Body of pancreas (tissue), 4 donors: ENCODE measurements at regions not wholly inside any gene's neighbourhood (a gene's known extent, or its start where the extent isn't known, plus 50 kb on each side); places are given as distances from the start of the nearest gene placed in this dataset.

Source experiments
- ATAC-seq: fragments of 150-250 bp; one replicate; pipeline ENCODE4 v1.9.1; 2016
- DNase-seq, 4 donors: peaks; one replicate each; pipeline ENCODE4 v3.0.0-alpha.2; 2019
- H3K27ac ChIP-seq, 4 donors: fragments of 200-600 bp; sonication (generic); 1 replicate in 3 of 4; 2 replicates in 1 of 4; pipeline versions ENCODE4 v1.5.1 to v1.6.1; 2016 to 2019; ENCODE audit warnings: mild to moderate bottlenecking in 1 of 4, mixed read lengths in 1 of 4, moderate library complexity in 1 of 4
- H3K27me3 ChIP-seq, 2 donors: fragments of 200-600 bp; sonication (generic); one replicate each; pipeline ENCODE4 v1.6.0; 2016; ENCODE audit warnings: mild to moderate bottlenecking in 1 of 2
- H3K36me3 ChIP-seq, 2 donors: fragments of 200-600 bp; sonication (generic); replicated peaks in 1 of 2; 2 replicates each; pipeline ENCODE4 v1.5.1; 2016; ENCODE audit warnings: low read depth in 2 of 2; ENCODE audit not compliant: insufficient read depth in 1 of 2
- H3K4me1 ChIP-seq: fragments of 200-600 bp; sonication (generic); one replicate; pipeline ENCODE4 v1.6.0; 2016
- H3K4me3 ChIP-seq, 2 donors: fragments of 200-600 bp; sonication (generic); 1 replicate in 1 of 2; 2 replicates in 1 of 2; pipeline ENCODE4 v1.5.1; 2016 to 2019
- H3K9me3 ChIP-seq, 3 donors: fragments of 200-600 bp; sonication (generic); 1 replicate in 2 of 3; 2 replicates in 1 of 3; pipeline ENCODE4 v1.5.1; 2016
- POLR2A ChIP-seq, 3 donors: fragments of 450-650 bp; IDR thresholded peaks; one replicate each; pipeline ENCODE4 v1.6.1; 2016; ENCODE audit warnings: antibody characterized with exemption in 3 of 3, mild to moderate bottlenecking in 2 of 3
- WGBS, 2 donors: methylation state at CpG; one replicate each; pipeline ENCODE4 v1.1.5; 2017; 5-methylcytosine and 5-hydroxymethylcytosine counted together
- intact Hi-C: fragments of 100-400 bp; cut with DNase I; formaldehyde crosslinking; loops from one replicate; pipeline ENCODE4 v1.15.1; 2023
- TF ChIP-seq, protein P1 (sequence below), 7 experiments: fragments of 450-650 bp in 4 of 7; fragments of 200-600 bp in 3 of 7; sonication (generic) in 3 of 7; IDR thresholded peaks; one replicate each; pipeline ENCODE4 v1.5.1; 2016 to 2019; ENCODE audit warnings: antibody characterized with exemption in 7 of 7

- H3K27ac ChIP-seq = no peak overlapping the region
- intact Hi-C loops = loop anchor here (10.0 kb wide), 1 partner anchor 281 kb away; no protein-coding TSS in a partner anchor
- no peak overlapping the region for H3K4me3 ChIP-seq
- H3K27me3 ChIP-seq = no peaks in the 10 kb centered on the region
- no peaks in the 10 kb centered on the region for H3K4me1 ChIP-seq
- WGBS, 2 donors = 70 to 71% methylated on average over 8 of the region's 8 CpGs
- ATAC-seq = no peak
- H3K9me3 ChIP-seq = no peaks in the 10 kb centered on the region
- H3K36me3 ChIP-seq = no peaks in the 10 kb centered on the region
- no peak for DNase-seq
- TF ChIP-seq, protein P1, sequence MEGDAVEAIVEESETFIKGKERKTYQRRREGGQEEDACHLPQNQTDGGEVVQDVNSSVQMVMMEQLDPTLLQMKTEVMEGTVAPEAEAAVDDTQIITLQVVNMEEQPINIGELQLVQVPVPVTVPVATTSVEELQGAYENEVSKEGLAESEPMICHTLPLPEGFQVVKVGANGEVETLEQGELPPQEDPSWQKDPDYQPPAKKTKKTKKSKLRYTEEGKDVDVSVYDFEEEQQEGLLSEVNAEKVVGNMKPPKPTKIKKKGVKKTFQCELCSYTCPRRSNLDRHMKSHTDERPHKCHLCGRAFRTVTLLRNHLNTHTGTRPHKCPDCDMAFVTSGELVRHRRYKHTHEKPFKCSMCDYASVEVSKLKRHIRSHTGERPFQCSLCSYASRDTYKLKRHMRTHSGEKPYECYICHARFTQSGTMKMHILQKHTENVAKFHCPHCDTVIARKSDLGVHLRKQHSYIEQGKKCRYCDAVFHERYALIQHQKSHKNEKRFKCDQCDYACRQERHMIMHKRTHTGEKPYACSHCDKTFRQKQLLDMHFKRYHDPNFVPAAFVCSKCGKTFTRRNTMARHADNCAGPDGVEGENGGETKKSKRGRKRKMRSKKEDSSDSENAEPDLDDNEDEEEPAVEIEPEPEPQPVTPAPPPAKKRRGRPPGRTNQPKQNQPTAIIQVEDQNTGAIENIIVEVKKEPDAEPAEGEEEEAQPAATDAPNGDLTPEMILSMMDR (IDR thresholded peaks at IDR 0.05) = no peak
- TF ChIP-seq POLR2A (IDR thresholded peaks at IDR 0.05) = no peak
These were observed 316.1 kb downstream of the PRDM9 start for GRCh38 chr5:23823521-23823920.

GRCh38 chr5:23825196-23825595 lies 317.8 kb downstream of the PRDM9 start:
- TF ChIP-seq POLR2A (IDR thresholded peaks at IDR 0.05) = no peak
- TF ChIP-seq, protein P1 (IDR thresholded peaks at IDR 0.05) = no peak
- no peak overlapping the region for H3K4me3 ChIP-seq
- no peaks in the 10 kb centered on the region for H3K36me3 ChIP-seq
- H3K9me3 ChIP-seq = no peaks in the 10 kb centered on the region
- intact Hi-C loops = loop anchor here (10.0 kb wide), 1 partner anchor 280 kb away; no protein-coding TSS in a partner anchor
- no peaks in the 10 kb centered on the region for H3K27me3 ChIP-seq
- WGBS, 2 donors = 70 to 71% methylated on average over 5 of the region's 5 CpGs
- no peak overlapping the region for H3K27ac ChIP-seq
- DNase-seq (no peak), ATAC-seq (no peak)
- H3K4me1 ChIP-seq = no peaks in the 10 kb centered on the region

DNA sequence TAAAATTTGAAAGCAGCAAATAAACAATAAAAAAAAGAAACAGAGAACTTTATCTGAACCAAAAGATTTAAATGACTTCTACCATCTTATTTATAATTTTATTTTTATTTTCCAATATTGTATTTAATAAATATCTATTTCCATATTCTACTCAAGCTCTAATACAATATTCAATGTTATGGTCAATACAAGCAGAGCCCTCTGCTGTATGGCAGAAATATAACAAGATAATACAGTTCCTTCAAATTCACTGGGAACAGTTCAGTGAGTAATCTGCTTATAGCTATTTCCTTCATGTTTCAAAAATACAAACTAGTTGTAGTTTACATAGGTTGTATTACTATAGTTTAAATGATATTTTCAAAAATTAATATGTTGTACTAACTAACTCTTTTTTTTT lies 332.7 kb downstream of the PRDM9 start:
- ATAC-seq (no peak), DNase-seq (no peak)
- TF ChIP-seq, protein P1 (IDR thresholded peaks at IDR 0.05) = no peak
- no peak for TF ChIP-seq POLR2A (IDR thresholded peaks at IDR 0.05)

GRCh38 chr5:23864786-23865185 lies 357.4 kb downstream of the PRDM9 start:
- DNase-seq = no peak
- H3K4me1 ChIP-seq = no peaks in the 10 kb centered on the region
- no peaks in the 10 kb centered on the region for H3K36me3 ChIP-seq
- no peak overlapping the region for H3K27ac ChIP-seq
- H3K9me3 ChIP-seq = no peaks in the 10 kb centered on the region
- intact Hi-C loops = no loop called here
- TF ChIP-seq, protein P1 (IDR thresholded peaks at IDR 0.05) = no peak
- no peak for TF ChIP-seq POLR2A (IDR thresholded peaks at IDR 0.05)
- no peaks in the 10 kb centered on the region for H3K27me3 ChIP-seq
- WGBS, 2 donors = 59 to 67% methylated on average over 5 of the region's 5 CpGs
- no peak overlapping the region for H3K4me3 ChIP-seq
- no peak for ATAC-seq

More for the DNA sequence above, 332.7 kb downstream of the PRDM9 start:
- Histone ChIP-seq H3K36me3 (no peaks in the 10 kb centered on the region), H3K27ac (no peak overlapping the region), H3K27me3 (no peaks in the 10 kb centered on the region), H3K4me3 (no peak overlapping the region), H3K4me1 (no peaks in the 10 kb centered on the region), H3K9me3 (peaks cover 0 to 9% (median 0%) of the 10 kb centered on the region in 3 donors)
- intact Hi-C loops = no loop called here

- no peak for ATAC-seq
- H3K9me3 ChIP-seq = no peaks in the 10 kb centered on the region
- no peaks in the 10 kb centered on the region for H3K27me3 ChIP-seq
- TF ChIP-seq, protein P1 (IDR thresholded peaks at IDR 0.05) = no peak
- no peak for TF ChIP-seq POLR2A (IDR thresholded peaks at IDR 0.05)
- 80 to 86% methylated on average over 3 of the region's 3 CpGs for WGBS, 2 donors
- no peak overlapping the region for H3K27ac ChIP-seq
- H3K4me3 ChIP-seq = no peak overlapping the region
- H3K36me3 ChIP-seq = no peaks in the 10 kb centered on the region
- no peak for DNase-seq
- H3K4me1 ChIP-seq = no peaks in the 10 kb centered on the region
- intact Hi-C loops = no loop called here
These were observed 370.4 kb downstream of the PRDM9 start for GRCh38 chr5:23877847-23878246.
